ENCODE measurements at regions not wholly inside any gene's neighbourhood (a gene's known extent, or its start where the extent isn't known, plus 50 kb on each side); places are given as distances from the start of the nearest gene placed in this dataset.

DNA sequence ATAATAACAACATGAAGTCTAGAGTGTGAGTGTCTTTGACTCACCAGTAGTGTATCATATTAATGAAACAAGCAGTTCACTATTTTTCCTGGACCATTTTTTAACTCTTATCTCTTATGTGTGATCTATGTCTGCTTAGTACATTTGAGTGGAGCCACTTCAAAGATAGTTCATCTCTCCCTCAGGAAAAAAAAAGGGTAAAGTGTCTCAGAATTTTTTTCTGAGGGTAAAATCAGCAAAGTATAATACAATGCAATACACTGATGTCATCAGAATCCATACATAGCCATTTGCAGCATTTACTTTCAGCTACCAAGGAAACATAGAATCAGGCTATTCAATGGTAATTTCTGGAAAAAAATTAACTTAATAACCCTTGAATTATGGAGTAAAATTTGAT, 706.7 kb downstream of the DNAJB9 start:
- DNase-seq: no peak
- H3K4me3 ChIP-seq: no peak overlapping the region
- no peaks in the 10 kb centered on the region for H3K4me1 ChIP-seq
- TF ChIP-seq, protein P1, sequence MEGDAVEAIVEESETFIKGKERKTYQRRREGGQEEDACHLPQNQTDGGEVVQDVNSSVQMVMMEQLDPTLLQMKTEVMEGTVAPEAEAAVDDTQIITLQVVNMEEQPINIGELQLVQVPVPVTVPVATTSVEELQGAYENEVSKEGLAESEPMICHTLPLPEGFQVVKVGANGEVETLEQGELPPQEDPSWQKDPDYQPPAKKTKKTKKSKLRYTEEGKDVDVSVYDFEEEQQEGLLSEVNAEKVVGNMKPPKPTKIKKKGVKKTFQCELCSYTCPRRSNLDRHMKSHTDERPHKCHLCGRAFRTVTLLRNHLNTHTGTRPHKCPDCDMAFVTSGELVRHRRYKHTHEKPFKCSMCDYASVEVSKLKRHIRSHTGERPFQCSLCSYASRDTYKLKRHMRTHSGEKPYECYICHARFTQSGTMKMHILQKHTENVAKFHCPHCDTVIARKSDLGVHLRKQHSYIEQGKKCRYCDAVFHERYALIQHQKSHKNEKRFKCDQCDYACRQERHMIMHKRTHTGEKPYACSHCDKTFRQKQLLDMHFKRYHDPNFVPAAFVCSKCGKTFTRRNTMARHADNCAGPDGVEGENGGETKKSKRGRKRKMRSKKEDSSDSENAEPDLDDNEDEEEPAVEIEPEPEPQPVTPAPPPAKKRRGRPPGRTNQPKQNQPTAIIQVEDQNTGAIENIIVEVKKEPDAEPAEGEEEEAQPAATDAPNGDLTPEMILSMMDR (IDR thresholded peaks at IDR 0.05): no peak
- FAIRE-seq: no peak
- H3K9me3 ChIP-seq: no peaks in the 10 kb centered on the region
- no peak for ATAC-seq
- H3K36me3 ChIP-seq: no peaks in the 10 kb centered on the region
- intact Hi-C loops (cut with DNase I): no loop called here
- H3K27ac ChIP-seq: no peak overlapping the region
- H3K27me3 ChIP-seq: no peaks in the 10 kb centered on the region

DNA sequence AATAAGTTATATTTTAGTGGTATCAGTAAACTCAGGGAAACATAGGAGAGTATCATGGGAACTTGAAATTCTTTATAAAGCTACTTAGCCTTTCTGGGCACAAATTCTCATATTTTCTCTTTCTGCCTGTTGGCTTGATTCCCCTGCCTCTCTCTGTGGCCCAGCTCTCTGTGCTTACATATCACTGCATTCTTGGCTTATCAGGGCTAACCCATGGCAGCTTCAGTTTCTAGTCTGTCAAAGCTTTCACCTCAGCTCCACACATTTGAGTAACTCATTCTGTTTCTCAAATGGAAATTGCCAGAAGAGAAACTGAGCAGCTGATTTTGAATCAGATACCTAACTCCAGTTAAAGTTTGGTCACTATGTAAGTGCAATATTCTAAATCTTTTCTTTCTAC, 713.1 kb downstream of the DNAJB9 start:
- intact Hi-C loops (cut with DNase I): no loop called here
- H3K4me1 ChIP-seq: peaks cover 0 to 14% (median 6%) of the 10 kb centered on the region in 3 donors
- no peaks in the 10 kb centered on the region for H3K9me3 ChIP-seq
- TF ChIP-seq, protein P1 (IDR thresholded peaks at IDR 0.05): no peak
- H3K36me3 ChIP-seq: no peaks in the 10 kb centered on the region
- no peaks in the 10 kb centered on the region for H3K27me3 ChIP-seq
- peak in 1 of 6 donors; percentile 27 for DNase-seq
- no peak overlapping the region for H3K4me3 ChIP-seq
- ATAC-seq: peak in 2 of 4 donors; percentile 49 to 90
- no peak for FAIRE-seq
- peak overlapping the region in 1 of 4 donors; percentile 48 for H3K27ac ChIP-seq

DNA sequence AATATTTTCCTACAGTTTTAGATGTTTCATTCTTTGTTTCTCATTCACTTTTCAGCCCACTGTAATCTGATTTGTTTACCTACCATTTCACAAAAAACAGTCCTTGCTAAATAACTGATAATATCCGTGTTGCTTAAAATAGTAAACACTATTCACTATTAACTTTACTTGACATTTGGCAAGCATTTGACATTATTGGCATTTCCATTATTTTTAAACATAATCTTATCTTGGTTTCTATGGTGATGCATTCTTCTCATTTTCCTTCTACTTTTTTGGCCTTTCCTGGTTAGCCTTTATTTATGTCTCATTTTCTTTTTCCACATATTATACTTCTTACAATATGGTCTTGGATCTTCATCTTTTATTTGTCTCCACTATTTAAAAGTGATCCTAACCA, 715.3 kb downstream of the DNAJB9 start:
- intact Hi-C loops (cut with DNase I): no loop called here
- DNase-seq (no peak), ATAC-seq (peak in 3 of 4 donors; percentile 56 to 70 (median 68)), FAIRE-seq (no peak)
- H3K9me3 ChIP-seq: no peaks in the 10 kb centered on the region
- WGBS, 2 donors: 2 to 15% methylated on average over 1 of the region's 1 CpG
- H3K27me3 ChIP-seq: no peaks in the 10 kb centered on the region
- H3K36me3 ChIP-seq: no peaks in the 10 kb centered on the region
- H3K27ac ChIP-seq: peak overlapping the region in 1 of 4 donors; percentile 40
- no peak overlapping the region for H3K4me3 ChIP-seq
- TF ChIP-seq, protein P1 (IDR thresholded peaks at IDR 0.05): no peak
- H3K4me1 ChIP-seq: peaks cover 0 to 14% (median 6%) of the 10 kb centered on the region in 3 donors

DNA sequence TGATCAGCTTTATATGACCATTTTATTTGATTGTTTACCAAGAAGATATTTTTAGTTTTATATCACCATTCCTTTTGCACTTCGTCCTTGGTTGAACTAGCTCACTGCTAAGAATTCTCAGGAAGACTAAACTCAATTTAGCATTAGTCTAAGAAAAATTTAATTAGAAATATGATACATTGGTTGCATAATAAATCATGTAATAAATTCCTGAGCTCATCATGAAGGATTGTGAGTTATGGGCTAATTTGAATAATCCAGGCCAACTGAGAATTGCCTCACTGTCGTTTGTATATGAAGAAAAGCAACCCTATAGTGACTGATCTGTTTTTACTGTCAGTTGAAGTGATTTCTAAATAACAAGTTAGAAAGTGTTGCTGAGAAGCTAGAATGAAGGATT, 725.5 kb downstream of the DNAJB9 start:
- Histone ChIP-seq H3K27me3 (no peaks in the 10 kb centered on the region), H3K4me1 (no peaks in the 10 kb centered on the region), H3K27ac (no peak overlapping the region), H3K4me3 (no peak overlapping the region), H3K9me3 (no peaks in the 10 kb centered on the region), H3K36me3 (no peaks in the 10 kb centered on the region)
- TF ChIP-seq, protein P1 (IDR thresholded peaks at IDR 0.05): no peak
- ATAC-seq (no peak), FAIRE-seq (no peak), DNase-seq (no peak)
- intact Hi-C loops (cut with DNase I): no loop called here
- 29 to 30% methylated on average over 2 of the region's 2 CpGs for WGBS, 2 donors

DNA sequence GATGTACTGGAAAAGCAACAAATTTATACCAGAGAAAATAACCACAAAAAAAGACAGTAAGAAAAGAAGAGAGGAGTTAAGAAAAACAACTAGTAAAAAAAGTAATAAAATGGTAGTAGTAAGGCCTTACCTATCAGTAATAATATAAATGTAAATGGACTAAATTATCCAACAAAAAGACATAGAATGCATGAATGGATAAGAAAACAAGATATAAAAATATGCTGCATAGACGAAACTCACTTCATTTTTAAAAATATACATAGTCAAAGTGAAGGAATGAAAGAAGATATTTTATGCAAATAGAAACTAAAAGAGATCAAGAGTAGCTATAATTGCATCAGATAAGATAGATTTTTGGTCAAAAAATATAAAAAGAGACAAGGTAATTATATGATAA, 739.1 kb downstream of the DNAJB9 start:
- no peaks in the 10 kb centered on the region for H3K36me3 ChIP-seq
- H3K4me1 ChIP-seq: no peaks in the 10 kb centered on the region
- no peaks in the 10 kb centered on the region for H3K9me3 ChIP-seq
- WGBS, 2 donors: 86 to 94% methylated on average over 1 of the region's 1 CpG
- FAIRE-seq: no peak
- no peak overlapping the region for H3K4me3 ChIP-seq
- no peaks in the 10 kb centered on the region for H3K27me3 ChIP-seq
- intact Hi-C loops (cut with DNase I): no loop called here
- TF ChIP-seq, protein P1 (IDR thresholded peaks at IDR 0.05): no peak
- no peak overlapping the region for H3K27ac ChIP-seq
- no peak for ATAC-seq
- DNase-seq: no peak

Measured in pancreas (tissue), 10 donors.